Activated CD4-positive, CD25-positive, alpha-beta regulatory T cell treated with anti-CD3 and anti-CD28 coated beads, Interleukin-2, amount 50 U/mL, for 24 hours (primary cell): ENCODE measurements at regions not wholly inside any gene's neighbourhood (a gene's known extent, or its start where the extent isn't known, plus 50 kb on each side); places are given as distances from the start of the nearest gene placed in this dataset.

ENCODE experiments used
- ATAC-seq, 2 donors: fragments of 150-1000 bp; cut with Tn5 transposase; one replicate each; pipeline ENCODE4 v1.10.0; 2021; ENCODE audit warnings: mild to moderate bottlenecking in 1 of 2, moderate library complexity in 1 of 2

GRCh38 chr2:175233135-175233719 is 51.7 kb upstream of the ATP5MC3 start:
- ATAC-seq, result no peak
